LoVo (cell line): ENCODE measurements at regions not wholly inside any gene's neighbourhood (a gene's known extent, or its start where the extent isn't known, plus 50 kb on each side); places are given as distances from the start of the nearest gene placed in this dataset.
"Not testable (repeated sequence)": the region's sequence is repeated elsewhere in the genome, so short reads cannot be mapped to it uniquely, and the experiment has no call there.

Experiments
- DNase-seq: peaks from one replicate; pipeline ENCODE4 v3.0.0-alpha.2; 2016; ENCODE audit warnings: low spot score

GRCh38 chr16:79977940-79978836 is 377.7 kb upstream of the MAF start:
- DNase-seq, result no peak

GRCh38 chr16:79973320-79973719 is 372.8 kb upstream of the MAF start:
- no peak for DNase-seq

- no peak for DNase-seq
Measured at GRCh38 chr16:79972053-79972704, 371.6 kb upstream of the MAF start.

- DNase-seq, result no peak
Measured at GRCh38 chr16:79971237-79971572, 370.7 kb upstream of the MAF start.

- no peak for DNase-seq
Measured at GRCh38 chr16:79970551-79971236, 370.2 kb upstream of the MAF start.

GRCh38 chr16:79970087-79970486 is 369.6 kb upstream of the MAF start:
- DNase-seq, result no peak

GRCh38 chr16:79969458-79969857 is 368.9 kb upstream of the MAF start:
- DNase-seq, result no peak

GRCh38 chr16:79966226-79966625 is 365.7 kb upstream of the MAF start:
- DNase-seq, result no peak

- DNase-seq, result no peak
Measured at GRCh38 chr16:79965718-79966117, 365.2 kb upstream of the MAF start.

- DNase-seq, result no peak
Measured at GRCh38 chr16:79964104-79964503, 363.6 kb upstream of the MAF start.

- no peak for DNase-seq
Measured at GRCh38 chr16:79962962-79963361, 362.4 kb upstream of the MAF start.

GRCh38 chr16:79959226-79959625 is 358.7 kb upstream of the MAF start:
- no peak for DNase-seq

- no peak for DNase-seq
Measured at GRCh38 chr16:79954921-79955705, 354.6 kb upstream of the MAF start.

- no peak for DNase-seq
Measured at GRCh38 chr16:79950932-79951719, 350.6 kb upstream of the MAF start.

- no peak for DNase-seq
Measured at GRCh38 chr16:79949417-79949816, 348.9 kb upstream of the MAF start.

- no peak for DNase-seq
Measured at GRCh38 chr16:79947771-79948170, 347.2 kb upstream of the MAF start.

- no peak for DNase-seq
Measured at GRCh38 chr16:79946252-79946651, 345.7 kb upstream of the MAF start.

- DNase-seq, result no peak
Measured at GRCh38 chr16:79943736-79944135, 343.2 kb upstream of the MAF start.

GRCh38 chr16:79938575-79938974 is 338.0 kb upstream of the MAF start:
- no peak for DNase-seq

- DNase-seq, result not testable (repeated sequence)
Measured at GRCh38 chr16:79937671-79938070, 337.1 kb upstream of the MAF start.

- no peak for DNase-seq
Measured at GRCh38 chr16:79933603-79934002, 333.1 kb upstream of the MAF start.
